Kidney glomerular epithelial cell (primary cell): ENCODE measurements at regions not wholly inside any gene's neighbourhood (a gene's known extent, or its start where the extent isn't known, plus 50 kb on each side); places are given as distances from the start of the nearest gene placed in this dataset.

Source experiments
- DNase-seq: peaks from one replicate; lab custom pipeline; 2025; lab: John Stamatoyannopoulos, UW

GRCh38 chr17:77886387-77886728 is 72.1 kb upstream of the TNRC6C start:
- DNase-seq: no peak

GRCh38 chr17:77887110-77887463 is 71.4 kb upstream of the TNRC6C start:
- DNase-seq: no peak

GRCh38 chr17:77887464-77888241 is 70.8 kb upstream of the TNRC6C start:
- no peak for DNase-seq

GRCh38 chr17:77888242-77889134 is 70.0 kb upstream of the TNRC6C start:
- no peak for DNase-seq

- no peak for DNase-seq
Measured at GRCh38 chr17:77889135-77889505, 69.4 kb upstream of the TNRC6C start.

- DNase-seq: no peak
Measured at GRCh38 chr17:77889866-77890760, 68.4 kb upstream of the TNRC6C start.

GRCh38 chr17:77890771-77891170 is 67.7 kb upstream of the TNRC6C start:
- DNase-seq: no peak

- DNase-seq: no peak
Measured at GRCh38 chr17:77891602-77892001, 66.9 kb upstream of the TNRC6C start.

GRCh38 chr17:77892031-77892430 is 66.5 kb upstream of the TNRC6C start:
- no peak for DNase-seq

GRCh38 chr17:77892469-77893143 is 65.9 kb upstream of the TNRC6C start:
- DNase-seq: no peak

GRCh38 chr17:77893144-77894044 is 65.1 kb upstream of the TNRC6C start:
- DNase-seq: no peak

- no peak for DNase-seq
Measured at GRCh38 chr17:77894126-77894956, 64.2 kb upstream of the TNRC6C start.

GRCh38 chr17:77897741-77898301 is 60.7 kb upstream of the TNRC6C start:
- DNase-seq: no peak

GRCh38 chr17:77898521-77899434 is 59.7 kb upstream of the TNRC6C start:
- DNase-seq: no peak

GRCh38 chr17:77899498-77899897 is 59.0 kb upstream of the TNRC6C start:
- no peak for DNase-seq

GRCh38 chr17:77901481-77901880 is 57.0 kb upstream of the TNRC6C start:
- no peak for DNase-seq

GRCh38 chr17:77905266-77905665 is 53.2 kb upstream of the TNRC6C start:
- DNase-seq: no peak

- DNase-seq: no peak
Measured at GRCh38 chr17:77905766-77906165, 52.7 kb upstream of the TNRC6C start.
